PC-3 (cell line): ENCODE measurements at regions not wholly inside any gene's neighbourhood (a gene's known extent, or its start where the extent isn't known, plus 50 kb on each side); places are given as distances from the start of the nearest gene placed in this dataset.

ENCODE experiments used
- ATAC-seq: fragments of 200-7000 bp; cut with Tn5 transposase; 2 replicates; pipeline ENCODE4 v1.9.1; 2020; ENCODE audit warnings: mild to moderate bottlenecking, moderate library complexity
- BruUV-seq: library from RNA; stranded (reverse); fragments of 400-500 nt; replicated peaks from 2 replicates; lab custom pipeline; 2021; lab: Mats Ljungman, UMichigan
- CTCF ChIA-PET: fragments of 300-600 bp; sonication (Branson Sonifier 250); formaldehyde crosslinking; loops from one replicate; lab custom pipeline; 2022; ENCODE audit warnings: antibody characterized with exemption; lab: Charles Lee
- POLR2A ChIA-PET: fragments of 300-600 bp; sonication (Branson Sonifier 250); formaldehyde crosslinking; loops from one replicate; lab custom pipeline; 2022; ENCODE audit warnings: antibody characterized with exemption; ENCODE audit not compliant: unreplicated experiment; lab: Charles Lee
- DNase-seq: peaks from one replicate; pipeline ENCODE4 v3.0.0-alpha.2; 2015
- H2AFZ ChIP-seq: fragments of 300-600 bp; sonication (generic); 2 replicates; pipeline ENCODE4 v1.6.0; 2016; ENCODE audit warnings: antibody characterized with exemption, low read length
- H3F3A ChIP-seq: fragments of 300-600 bp; sonication (generic); one replicate; pipeline ENCODE4 v1.6.0; 2017; ENCODE audit warnings: antibody characterized with exemption, low read length, control low read depth, mild to moderate bottlenecking; ENCODE audit not compliant: unreplicated experiment
- H3K27ac ChIP-seq: fragments of 300-600 bp; sonication (generic); 2 replicates; pipeline ENCODE4 v1.5.1; 2016; ENCODE audit warnings: mild to moderate bottlenecking, low read length
- H3K27me3 ChIP-seq: fragments of 300-600 bp; sonication (generic); 2 replicates; pipeline ENCODE4 v1.6.1; 2016; ENCODE audit warnings: low read length, mixed read lengths
- H3K36me3 ChIP-seq: fragments of 300-600 bp; sonication (generic); 2 replicates; pipeline ENCODE4 v1.6.1; 2016; ENCODE audit warnings: low read depth, mixed run types, low read length, mixed read lengths
- H3K4me1 ChIP-seq: fragments of 300-600 bp; sonication (generic); 2 replicates; pipeline ENCODE4 v1.5.1; 2016; ENCODE audit warnings: low read length; ENCODE audit not compliant: insufficient read depth
- H3K4me2 ChIP-seq: fragments of 300-600 bp; sonication (generic); 2 replicates; pipeline ENCODE4 v1.6.0; 2016; ENCODE audit warnings: low read length
- H3K4me3 ChIP-seq: fragments of 300-600 bp; sonication (generic); 2 replicates; pipeline ENCODE4 v1.5.1; 2016; ENCODE audit warnings: mild to moderate bottlenecking, low read length, mixed read lengths
- H3K79me2 ChIP-seq: fragments of 300-600 bp; sonication (generic); 2 replicates; pipeline ENCODE4 v1.6.1; 2017; ENCODE audit warnings: low read length, mixed read lengths
- H3K9ac ChIP-seq: fragments of 300-600 bp; sonication (generic); 2 replicates; pipeline ENCODE4 v1.6.0; 2016; ENCODE audit warnings: mild to moderate bottlenecking, low read length
- H3K9me2 ChIP-seq: fragments of 300-600 bp; sonication (generic); replicated peaks from 2 replicates; pipeline ENCODE4 v1.6.1; 2016; ENCODE audit warnings: mixed run types, low read length, mixed read lengths
- H3K9me3 ChIP-seq: fragments of 300-600 bp; sonication (generic); 2 replicates; pipeline ENCODE4 v1.6.1; 2016; ENCODE audit warnings: low read length, mixed read lengths
- H4K20me1 ChIP-seq: fragments of 300-600 bp; sonication (generic); 2 replicates; pipeline ENCODE4 v1.6.1; 2016; ENCODE audit warnings: low read length, mixed read lengths
- CTCF ChIP-seq: fragments of 300-600 bp; sonication (generic); conservative IDR thresholded peaks from 2 replicates; pipeline ENCODE4 v1.5.1; 2017; ENCODE audit warnings: antibody characterized with exemption, low read depth, mild to moderate bottlenecking, low read length
- EZH2 ChIP-seq: fragments of 300-600 bp; sonication (generic); IDR thresholded peaks from one replicate; pipeline ENCODE4 v1.6.1; 2017; ENCODE audit warnings: antibody characterized with exemption, mild to moderate bottlenecking, low read length; ENCODE audit not compliant: unreplicated experiment
- EZH2phosphoT487 ChIP-seq: fragments of 300-600 bp; sonication (generic); IDR thresholded peaks from 2 replicates; pipeline ENCODE4 v1.6.1; 2018; ENCODE audit warnings: mild to moderate bottlenecking, antibody characterized with exemption, low read length, borderline replicate concordance
- intact Hi-C: fragments of 100-400 bp; cut with micrococcal nuclease; formaldehyde crosslinking; loops from 2 replicates; pipeline ENCODE4 v1.9.0; 2023

GRCh38 chr1:81548918-81549587, 251.7 kb upstream of the ADGRL2 start:
- intact Hi-C loops: loop anchor here (1.0 to 10.0 kb wide), 2 partner anchors 211 to 244 kb away; no protein-coding TSS in a partner anchor
- no peak overlapping the region for H2AFZ ChIP-seq

GRCh38 chr1:81547912-81548303, 252.8 kb upstream of the ADGRL2 start:
- Histone ChIP-seq H3K4me3 (no peak overlapping the region), H4K20me1 (no peaks in the 10 kb centered on the region), H3K27me3 (peaks cover 45% of the 10 kb centered on the region), H3K9me2 (no peaks in the 10 kb centered on the region), H3K79me2 (no peaks in the 10 kb centered on the region), H3K9me3 (no peaks in the 10 kb centered on the region), H3F3A (no peaks in the 10 kb centered on the region), H3K4me2 (no peak overlapping the region), H3K36me3 (no peaks in the 10 kb centered on the region), H2AFZ (no peak overlapping the region), H3K27ac (no peak overlapping the region), H3K4me1 (peaks cover 12% of the 10 kb centered on the region), H3K9ac (no peak overlapping the region)
- POLR2A ChIA-PET: interaction anchor here (0.7 kb wide), 1 partner anchor 37 kb away, joined by 3 read pairs; no protein-coding TSS in a partner anchor
- intact Hi-C loops: loop anchor here (10.0 kb wide), 1 partner anchor 243 kb away; no protein-coding TSS in a partner anchor
- CTCF ChIA-PET: interaction anchor here (0.5 kb wide), 1 partner anchor 212 kb away, joined by 4 read pairs; no protein-coding TSS in a partner anchor
- no peak for TF ChIP-seq EZH2
- no peak for TF ChIP-seq EZH2phosphoT487
- TF ChIP-seq CTCF: no peak
- ATAC-seq: no peak
- no TSS peak for BruUV-seq
- no peak for DNase-seq

More at GRCh38 chr1:81548918-81549587, 251.7 kb upstream of the ADGRL2 start:
- no peaks in the 10 kb centered on the region for H3K36me3 ChIP-seq
- no peak overlapping the region for H3K4me2 ChIP-seq
- H4K20me1 ChIP-seq: no peaks in the 10 kb centered on the region
- POLR2A ChIA-PET: no interaction called here
- no peaks in the 10 kb centered on the region for H3F3A ChIP-seq
- BruUV-seq: no TSS peak
- no peaks in the 10 kb centered on the region for H3K79me2 ChIP-seq
- CTCF ChIA-PET: interaction anchor here (2.3 kb wide), 1 partner anchor 211 kb away, joined by 22 read pairs; no protein-coding TSS in a partner anchor
- peaks cover 39% of the 10 kb centered on the region for H3K27me3 ChIP-seq
- no peak overlapping the region for H3K27ac ChIP-seq
- no peaks in the 10 kb centered on the region for H3K9me2 ChIP-seq
- no peaks in the 10 kb centered on the region for H3K9me3 ChIP-seq
- H3K4me1 ChIP-seq: peaks cover 12% of the 10 kb centered on the region
- H3K9ac ChIP-seq: no peak overlapping the region
- DNase-seq: no peak
- no peak for ATAC-seq
- no peak overlapping the region for H3K4me3 ChIP-seq
- TF ChIP-seq EZH2 (no peak), CTCF (no peak)
